NCI-H526 (cell line): ENCODE measurements at regions not wholly inside any gene's neighbourhood (a gene's known extent, or its start where the extent isn't known, plus 50 kb on each side); places are given as distances from the start of the nearest gene placed in this dataset.

Source experiments
- DNase-seq, 2 experiments: peaks; one replicate each; lab custom pipeline; 2025; lab: John Stamatoyannopoulos, UW

- no peak for DNase-seq
Measured at GRCh38 chr5:28190011-28190410, 1151.6 kb upstream of the CDH9 start.

DNA sequence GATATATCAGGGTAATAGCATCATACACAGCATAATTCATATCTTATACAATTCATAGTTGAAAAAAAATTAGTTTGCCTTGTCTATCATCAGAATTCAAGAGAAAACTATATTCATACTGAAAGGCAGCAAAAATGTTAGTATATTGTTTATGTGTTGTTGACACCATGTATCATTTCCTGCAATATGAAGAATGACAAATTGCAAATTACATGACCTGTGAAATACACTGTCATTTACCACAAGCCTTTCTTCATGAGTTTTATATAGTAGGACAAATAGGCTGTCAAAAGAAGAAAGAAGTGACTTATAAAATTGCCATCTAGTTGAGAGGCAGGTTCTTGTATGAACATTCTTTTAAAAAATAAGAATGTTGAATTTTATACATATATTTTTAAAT lies 1136.3 kb upstream of the CDH9 start:
- no peak for DNase-seq

- DNase-seq: no peak
Measured at GRCh38 chr5:28165096-28165495, 1126.7 kb upstream of the CDH9 start.

DNA sequence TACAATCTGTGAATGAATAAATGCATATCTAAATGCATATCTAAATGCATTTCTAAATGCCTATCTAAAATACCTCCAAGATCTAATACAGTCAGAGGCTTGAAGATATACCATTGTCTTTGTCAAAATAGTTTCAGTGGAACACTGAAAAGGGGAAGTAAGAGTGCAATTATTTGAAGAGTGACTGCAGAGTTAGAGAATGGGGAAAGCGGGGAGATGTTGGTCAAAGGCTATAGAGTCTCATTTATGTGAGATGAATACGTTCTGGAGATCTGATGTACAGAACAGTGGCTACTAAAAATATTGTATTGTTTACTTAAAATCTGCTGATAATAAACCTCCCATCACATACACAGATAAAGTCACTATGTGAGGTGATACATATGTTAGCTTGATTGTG lies 1126.2 kb upstream of the CDH9 start:
- DNase-seq: no peak

- no peak for DNase-seq
Measured at GRCh38 chr5:28156981-28157380, 1118.6 kb upstream of the CDH9 start.

- DNase-seq: no peak
Measured at GRCh38 chr5:28143519-28143918, 1105.1 kb upstream of the CDH9 start.

DNA sequence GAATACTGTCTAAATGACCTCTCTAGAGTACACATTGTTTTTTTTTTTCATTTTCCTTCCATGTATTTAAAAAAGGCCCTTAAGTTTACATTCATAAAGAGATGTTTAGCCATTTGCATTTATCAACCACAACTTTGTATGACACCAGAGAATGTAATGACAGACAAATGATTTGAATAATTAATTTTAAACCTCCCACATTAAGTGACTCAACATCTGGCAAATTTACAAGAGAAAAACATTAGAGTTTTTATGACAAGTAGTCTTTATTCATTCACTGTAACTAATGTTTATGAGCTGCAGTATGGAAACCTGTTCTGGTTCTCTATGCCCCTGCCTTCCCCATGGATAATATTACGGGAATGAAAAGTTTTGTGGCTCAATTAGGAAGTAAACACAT lies 1093.8 kb upstream of the CDH9 start:
- peak; percentile 52 to 63 for DNase-seq

- no peak for DNase-seq
Measured at GRCh38 chr5:28117691-28118090, 1079.3 kb upstream of the CDH9 start.

GRCh38 chr5:28117273-28117672 lies 1078.9 kb upstream of the CDH9 start:
- no peak for DNase-seq

DNA sequence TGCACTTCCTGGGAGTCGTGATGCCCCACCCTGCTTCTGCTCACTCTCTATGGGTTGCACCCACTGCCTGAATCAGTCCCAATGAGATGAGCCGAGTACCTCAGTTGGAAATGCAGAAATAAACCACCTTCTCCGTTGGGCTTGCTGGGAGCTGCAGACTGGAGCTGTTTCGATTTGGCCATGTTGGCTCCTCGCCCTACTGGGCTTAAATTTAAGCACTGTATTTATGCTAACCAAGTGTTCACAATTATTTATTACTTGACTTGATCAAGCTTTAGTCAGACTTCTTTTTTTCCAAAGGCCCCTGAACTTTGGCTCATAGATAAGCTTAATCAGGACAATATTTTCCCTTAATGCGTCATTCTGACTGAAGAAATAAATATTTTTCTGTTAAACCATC lies 1072.4 kb upstream of the CDH9 start:
- no peak for DNase-seq

GRCh38 chr5:28104080-28104479 lies 1065.7 kb upstream of the CDH9 start:
- DNase-seq: no peak

- DNase-seq: no peak
Measured at GRCh38 chr5:28084069-28084468, 1045.7 kb upstream of the CDH9 start.

- no peak for DNase-seq
Measured at GRCh38 chr5:28082610-28083009, 1044.2 kb upstream of the CDH9 start.

DNA sequence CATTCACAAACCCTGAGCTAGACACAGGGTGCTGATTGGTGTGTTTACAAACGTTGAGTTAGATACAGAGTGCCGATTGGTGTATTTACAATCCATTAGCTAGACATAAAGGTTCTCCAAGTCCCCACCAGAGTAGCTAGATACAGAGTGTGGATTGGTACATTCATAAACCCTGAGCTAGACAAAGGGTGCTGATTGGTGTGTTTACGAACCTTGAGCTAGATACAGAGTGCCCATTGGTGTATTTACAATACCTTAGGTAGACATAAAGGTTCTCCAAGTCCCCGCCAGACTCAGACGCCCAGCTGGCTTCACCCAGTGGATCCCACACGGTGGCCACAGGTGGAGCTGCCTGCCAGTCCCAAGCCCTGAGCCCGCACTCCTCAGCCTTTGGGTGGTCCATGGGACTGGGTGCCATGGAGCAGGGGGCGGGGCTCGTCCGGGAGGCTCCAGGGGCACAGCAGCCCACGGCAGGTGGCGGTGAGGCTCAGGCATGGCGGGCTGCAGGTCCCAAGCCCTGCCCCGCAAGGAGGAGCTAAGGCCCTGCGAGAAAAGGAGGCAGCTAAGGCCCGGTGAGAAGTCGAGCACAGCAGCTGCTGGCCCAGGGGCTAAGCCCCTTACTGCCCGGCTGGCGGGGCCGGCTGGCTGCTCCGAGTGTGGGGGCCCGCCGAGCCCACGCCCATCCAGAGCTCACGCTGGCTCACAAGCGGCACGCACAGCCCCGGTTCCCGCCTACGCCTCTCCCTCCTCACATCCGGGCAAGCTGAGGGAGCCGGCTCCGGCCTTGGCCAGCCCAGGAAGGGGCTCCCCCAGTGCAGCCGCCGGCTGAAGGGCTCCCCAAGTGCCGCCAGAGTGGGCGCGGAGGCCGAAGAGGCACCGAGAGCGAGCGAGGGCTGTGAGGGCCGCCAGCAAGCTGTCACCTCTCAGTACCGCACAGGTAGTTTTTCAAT lies 1039.2 kb upstream of the CDH9 start:
- DNase-seq: no peak

DNA sequence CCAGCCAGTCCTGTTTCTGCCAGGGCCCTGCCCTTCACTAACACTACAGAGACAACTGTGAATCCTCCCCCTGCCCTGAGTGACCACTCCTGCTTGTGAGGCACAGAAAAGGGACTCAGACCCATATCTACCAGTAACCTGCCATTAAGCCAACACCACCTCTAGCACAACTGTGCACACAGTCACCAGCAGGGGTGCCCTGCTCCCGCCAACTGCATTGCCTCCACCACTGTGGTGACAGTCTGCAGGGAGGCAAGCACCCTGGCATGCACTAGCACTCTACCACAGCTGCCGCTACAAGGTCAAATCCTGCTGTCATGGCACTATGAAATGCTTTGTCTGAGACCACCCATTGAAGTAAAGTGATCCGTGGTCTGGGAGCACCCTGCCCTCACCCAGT lies 1028.5 kb upstream of the CDH9 start:
- DNase-seq: no peak

GRCh38 chr5:28065656-28066055 lies 1027.3 kb upstream of the CDH9 start:
- DNase-seq: no peak

GRCh38 chr5:28046596-28046995 lies 1008.2 kb upstream of the CDH9 start:
- no peak for DNase-seq

DNA sequence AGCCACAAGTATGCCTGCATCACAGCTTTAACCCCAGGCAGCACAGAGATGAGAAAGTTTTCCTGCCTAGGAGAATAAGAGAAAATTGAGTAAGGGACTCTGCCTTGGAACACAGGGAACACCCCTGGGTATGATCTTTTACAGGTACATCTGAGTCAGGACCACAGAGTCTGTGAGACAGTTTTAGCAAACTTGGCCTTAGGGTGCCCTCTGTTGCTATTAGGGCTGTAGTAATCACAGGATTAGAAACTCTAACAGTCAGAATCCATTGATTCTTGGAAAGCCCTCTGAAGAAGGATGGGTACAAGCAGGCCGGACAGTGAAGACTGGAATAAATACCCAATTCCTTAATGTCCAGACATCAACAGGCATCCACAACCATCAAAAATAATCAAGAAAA lies 989.5 kb upstream of the CDH9 start:
- no peak for DNase-seq

- DNase-seq: no peak
Measured at GRCh38 chr5:28017178-28017577, 978.8 kb upstream of the CDH9 start.

- DNase-seq: peak; percentile 32 to 41
Measured at GRCh38 chr5:28014779-28015178, 976.4 kb upstream of the CDH9 start.

- DNase-seq: peak in 1 of 2 experiments; percentile 7
Measured at GRCh38 chr5:28012538-28012937, 974.2 kb upstream of the CDH9 start.

- no peak for DNase-seq
Measured at GRCh38 chr5:28009576-28009975, 971.2 kb upstream of the CDH9 start.

GRCh38 chr5:27996665-27997064 lies 958.3 kb upstream of the CDH9 start:
- DNase-seq: no peak

GRCh38 chr5:27995867-27996266 lies 957.5 kb upstream of the CDH9 start:
- DNase-seq: no peak
